Skeletal muscle satellite cell (primary cell): ENCODE measurements at regions not wholly inside any gene's neighbourhood (a gene's known extent, or its start where the extent isn't known, plus 50 kb on each side); places are given as distances from the start of the nearest gene placed in this dataset. TPM values are rescaled to one million over a fixed set of nuclear protein-coding genes. Genes with fewer than 3 reads are reported as not detected.

ENCODE experiments used
- small RNA-seq: library from RNA; depleted of rRNA; stranded (forward); fragments of <200 nt; gene quantifications from one replicate; pipeline ENCODE3, GENCODE V24; 2012

Small RNA genes in the stretch of these regions (small RNA-seq; reads per million reads assigned to genes)
- not detected for gene RNU6ATAC19P
